ENCODE measurements at regions not wholly inside any gene's neighbourhood (a gene's known extent, or its start where the extent isn't known, plus 50 kb on each side); places are given as distances from the start of the nearest gene placed in this dataset.

- no peak overlapping the region for H3K4me3 ChIP-seq (ENCODE audit: control extremely low read depth in 1 of 5, extremely low read depth in 1 of 5, insufficient read depth in 1 of 5, low read depth in 2 of 5, low read length in 4 of 5)
- WGBS (ENCODE audit: insufficient coverage) = no CpG with 5 or more reads among the region's 1 CpG
- H3K36me3 ChIP-seq (replicated peaks in 1 of 2; ENCODE audit: control extremely low read depth in 1 of 2, control insufficient read depth in 1 of 2, extremely low read depth in 1 of 2, insufficient read depth in 2 of 2, low read length in 1 of 2) = no peaks in the 10 kb centered on the region
- H4K20me1 ChIP-seq (ENCODE audit: control insufficient read depth, insufficient read depth, low read length, poor library complexity, severe bottlenecking) = no peaks in the 10 kb centered on the region
- intact Hi-C loops (cut with micrococcal nuclease) = no loop called here
- TF ChIP-seq, protein P1, sequence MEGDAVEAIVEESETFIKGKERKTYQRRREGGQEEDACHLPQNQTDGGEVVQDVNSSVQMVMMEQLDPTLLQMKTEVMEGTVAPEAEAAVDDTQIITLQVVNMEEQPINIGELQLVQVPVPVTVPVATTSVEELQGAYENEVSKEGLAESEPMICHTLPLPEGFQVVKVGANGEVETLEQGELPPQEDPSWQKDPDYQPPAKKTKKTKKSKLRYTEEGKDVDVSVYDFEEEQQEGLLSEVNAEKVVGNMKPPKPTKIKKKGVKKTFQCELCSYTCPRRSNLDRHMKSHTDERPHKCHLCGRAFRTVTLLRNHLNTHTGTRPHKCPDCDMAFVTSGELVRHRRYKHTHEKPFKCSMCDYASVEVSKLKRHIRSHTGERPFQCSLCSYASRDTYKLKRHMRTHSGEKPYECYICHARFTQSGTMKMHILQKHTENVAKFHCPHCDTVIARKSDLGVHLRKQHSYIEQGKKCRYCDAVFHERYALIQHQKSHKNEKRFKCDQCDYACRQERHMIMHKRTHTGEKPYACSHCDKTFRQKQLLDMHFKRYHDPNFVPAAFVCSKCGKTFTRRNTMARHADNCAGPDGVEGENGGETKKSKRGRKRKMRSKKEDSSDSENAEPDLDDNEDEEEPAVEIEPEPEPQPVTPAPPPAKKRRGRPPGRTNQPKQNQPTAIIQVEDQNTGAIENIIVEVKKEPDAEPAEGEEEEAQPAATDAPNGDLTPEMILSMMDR (IDR thresholded peaks at IDR 0.05) = no peak
- TF ChIP-seq EZH2 (IDR thresholded peaks at IDR 0.05; ENCODE audit: borderline replicate concordance, insufficient read depth, low read depth, low read length, poor library complexity, severe bottlenecking) = no peak
- Mint-ChIP-seq H3K27me3 (no peaks in the 10 kb centered on the region), H3K4me3 (no peak overlapping the region), H3K4me1 (no peaks in the 10 kb centered on the region), H3K27ac (no peak overlapping the region), H3K9me3 (ENCODE audit: insufficient read depth) (no peaks in the 10 kb centered on the region)
- no peaks in the 10 kb centered on the region for H3K4me1 ChIP-seq (ENCODE audit: control insufficient read depth in 2 of 2, insufficient read depth in 2 of 2, low read length in 2 of 2)
- no peaks in the 10 kb centered on the region for H3K9me3 ChIP-seq (ENCODE audit: control extremely low read depth in 1 of 3, control insufficient read depth in 2 of 3, insufficient read depth in 1 of 3, low read length in 2 of 3)
- H3K9ac ChIP-seq (ENCODE audit: low read length) = no peak overlapping the region
- POLR2A ChIA-PET = no interaction called here
- H3K79me2 ChIP-seq (ENCODE audit: control insufficient read depth, insufficient read depth, low read length) = no peaks in the 10 kb centered on the region
- H3K27me3 ChIP-seq (replicated peaks in 1 of 4; ENCODE audit: control extremely low read depth in 1 of 4, control insufficient read depth in 3 of 4, insufficient read depth in 4 of 4, low read length in 3 of 4) = no peaks in the 10 kb centered on the region
- no peak overlapping the region for H3K4me2 ChIP-seq (replicated peaks; ENCODE audit: low read depth, low read length, poor library complexity, severe bottlenecking)
- H3K27ac ChIP-seq (ENCODE audit: low read length in 2 of 2) = no peak overlapping the region
- DNase-seq (no peak), ATAC-seq (ENCODE audit: low read depth) (no peak)
- CTCF ChIA-PET = no interaction called here
- no peak overlapping the region for H2AFZ ChIP-seq (ENCODE audit: insufficient read depth, low read depth, low read length, poor library complexity, severe bottlenecking)
Observed at GRCh38 chr4:156186111-156186510, 232.4 kb upstream of the CTSO start.

GRCh38 chr4:156185514-156186055 is 231.9 kb upstream of the CTSO start:
- POLR2A ChIA-PET = no interaction called here
- Histone ChIP-seq H3K4me3 (ENCODE audit: control extremely low read depth in 1 of 5, extremely low read depth in 1 of 5, insufficient read depth in 1 of 5, low read depth in 2 of 5, low read length in 4 of 5) (no peak overlapping the region), H3K4me2 (replicated peaks; ENCODE audit: low read depth, low read length, poor library complexity, severe bottlenecking) (no peak overlapping the region), H2AFZ (ENCODE audit: insufficient read depth, low read depth, low read length, poor library complexity, severe bottlenecking) (no peak overlapping the region), H3K27me3 (replicated peaks in 1 of 4; ENCODE audit: control extremely low read depth in 1 of 4, control insufficient read depth in 3 of 4, insufficient read depth in 4 of 4, low read length in 3 of 4) (no peaks in the 10 kb centered on the region), H3K36me3 (replicated peaks in 1 of 2; ENCODE audit: control extremely low read depth in 1 of 2, control insufficient read depth in 1 of 2, extremely low read depth in 1 of 2, insufficient read depth in 2 of 2, low read length in 1 of 2) (no peaks in the 10 kb centered on the region), H3K27ac (ENCODE audit: low read length in 2 of 2) (no peak overlapping the region), H4K20me1 (ENCODE audit: control insufficient read depth, insufficient read depth, low read length, poor library complexity, severe bottlenecking) (no peaks in the 10 kb centered on the region), H3K4me1 (ENCODE audit: control insufficient read depth in 2 of 2, insufficient read depth in 2 of 2, low read length in 2 of 2) (no peaks in the 10 kb centered on the region), H3K9me3 (ENCODE audit: control extremely low read depth in 1 of 3, control insufficient read depth in 2 of 3, insufficient read depth in 1 of 3, low read length in 2 of 3) (no peaks in the 10 kb centered on the region), H3K9ac (ENCODE audit: low read length) (no peak overlapping the region), H3K79me2 (ENCODE audit: control insufficient read depth, insufficient read depth, low read length) (no peaks in the 10 kb centered on the region)
- Mint-ChIP-seq H3K27me3 (no peaks in the 10 kb centered on the region), H3K27ac (no peak overlapping the region), H3K4me1 (no peaks in the 10 kb centered on the region), H3K9me3 (ENCODE audit: insufficient read depth) (no peaks in the 10 kb centered on the region), H3K4me3 (no peak overlapping the region)
- intact Hi-C loops (cut with micrococcal nuclease) = no loop called here
- TF ChIP-seq, protein P1 (IDR thresholded peaks at IDR 0.05) = no peak
- TF ChIP-seq EZH2 (IDR thresholded peaks at IDR 0.05; ENCODE audit: borderline replicate concordance, insufficient read depth, low read depth, low read length, poor library complexity, severe bottlenecking) = no peak
- ATAC-seq (ENCODE audit: low read depth) (no peak), DNase-seq (no peak)
- 0% methylated on average over 1 of the region's 4 CpGs for WGBS (ENCODE audit: insufficient coverage)
- CTCF ChIA-PET = no interaction called here

Data from B cell (primary cell).